ENCODE measurements at regions not wholly inside any gene's neighbourhood (a gene's known extent, or its start where the extent isn't known, plus 50 kb on each side); places are given as distances from the start of the nearest gene placed in this dataset.

DNA sequence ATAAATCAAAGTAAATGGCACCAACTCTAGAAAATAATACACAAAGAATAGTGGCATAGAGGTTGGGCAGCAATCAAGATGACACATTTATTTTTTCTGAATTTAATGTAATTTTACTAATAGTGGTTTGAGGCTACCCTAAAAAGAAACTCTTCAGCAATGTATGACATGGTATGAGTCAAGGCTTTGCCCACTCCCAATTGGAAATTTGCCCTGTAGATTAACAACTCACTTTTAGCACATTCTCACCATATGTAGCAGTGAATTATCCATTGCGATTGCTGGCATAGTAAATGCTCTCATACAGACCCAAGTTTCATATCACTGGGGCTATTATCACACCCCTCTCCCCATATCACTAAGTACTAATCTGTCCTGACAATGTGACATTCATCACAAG is 832.1 kb upstream of the ZNF608 start:
- intact Hi-C loops (cut with DNase I): loop anchor here (10.0 kb wide), 1 partner anchor 74 kb away; no protein-coding TSS in a partner anchor
- no peak for DNase-seq

DNA sequence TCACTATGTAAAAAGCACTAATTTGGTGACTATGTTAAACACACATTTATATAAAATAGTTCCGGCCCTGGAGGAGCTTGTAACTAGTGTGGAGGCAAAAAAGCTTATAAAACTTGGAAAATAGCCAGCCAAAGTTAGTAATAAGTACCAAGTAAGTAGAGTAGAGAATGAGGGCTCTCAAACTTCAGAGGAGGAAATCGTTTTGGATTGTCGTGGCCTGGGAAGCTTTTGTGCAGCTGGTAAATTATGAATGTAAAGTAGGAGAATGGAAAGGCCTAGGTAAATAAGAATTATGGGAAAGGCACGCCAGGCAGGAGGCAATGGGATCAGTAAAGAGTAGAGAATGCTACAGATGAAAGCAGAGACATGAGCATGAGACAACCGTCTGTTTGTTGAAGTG is 832.7 kb upstream of the ZNF608 start:
- intact Hi-C loops (cut with DNase I): loop anchor here (10.0 kb wide), 1 partner anchor 74 kb away; no protein-coding TSS in a partner anchor
- DNase-seq: no peak

DNA sequence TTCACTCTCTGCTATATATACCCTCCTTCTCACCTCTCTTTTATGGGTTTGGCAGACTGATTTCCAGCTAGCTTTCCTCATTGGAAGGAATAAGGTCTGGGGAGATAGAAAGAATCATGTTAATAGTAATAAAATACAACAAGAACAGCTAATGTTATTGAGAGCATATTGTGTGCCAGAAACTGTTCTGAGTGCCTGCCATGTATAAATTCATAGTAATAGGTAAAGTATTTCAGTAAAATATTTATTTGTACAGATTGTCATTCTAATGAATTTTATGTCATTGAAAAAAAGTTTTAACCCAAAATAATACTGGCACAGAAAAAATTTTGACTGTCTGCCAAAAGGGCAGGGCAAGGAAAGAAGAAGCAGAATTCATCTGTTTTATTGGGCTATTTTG is 834.9 kb upstream of the ZNF608 start:
- DNase-seq: no peak

DNA sequence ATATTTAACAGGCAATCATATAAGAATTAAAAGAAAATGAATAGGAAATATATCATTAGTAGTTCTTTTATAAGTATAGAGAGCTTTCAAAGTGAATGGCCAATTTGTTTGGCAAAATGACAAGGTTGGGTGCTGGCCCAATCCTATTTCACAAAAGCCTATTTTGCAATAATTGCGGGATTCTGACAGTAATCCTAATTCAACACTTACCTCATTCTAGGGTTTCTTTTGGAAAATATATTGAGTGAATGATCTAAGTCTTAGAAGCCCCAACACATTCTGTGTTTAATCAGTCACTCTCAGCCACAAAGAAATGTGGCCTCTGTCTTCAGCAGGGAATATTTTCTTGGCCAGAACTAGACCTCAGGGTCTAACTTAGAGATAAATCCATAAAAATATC is 835.9 kb upstream of the ZNF608 start:
- DNase-seq: no peak
- intact Hi-C loops (cut with DNase I): loop anchor here (10.0 kb wide), 1 partner anchor 168 kb away; no protein-coding TSS in a partner anchor

More for the DNA sequence above, 834.9 kb upstream of the ZNF608 start:
- intact Hi-C loops (cut with DNase I): loop anchor here (10.0 kb wide), 1 partner anchor 167 kb away; no protein-coding TSS in a partner anchor

DNA sequence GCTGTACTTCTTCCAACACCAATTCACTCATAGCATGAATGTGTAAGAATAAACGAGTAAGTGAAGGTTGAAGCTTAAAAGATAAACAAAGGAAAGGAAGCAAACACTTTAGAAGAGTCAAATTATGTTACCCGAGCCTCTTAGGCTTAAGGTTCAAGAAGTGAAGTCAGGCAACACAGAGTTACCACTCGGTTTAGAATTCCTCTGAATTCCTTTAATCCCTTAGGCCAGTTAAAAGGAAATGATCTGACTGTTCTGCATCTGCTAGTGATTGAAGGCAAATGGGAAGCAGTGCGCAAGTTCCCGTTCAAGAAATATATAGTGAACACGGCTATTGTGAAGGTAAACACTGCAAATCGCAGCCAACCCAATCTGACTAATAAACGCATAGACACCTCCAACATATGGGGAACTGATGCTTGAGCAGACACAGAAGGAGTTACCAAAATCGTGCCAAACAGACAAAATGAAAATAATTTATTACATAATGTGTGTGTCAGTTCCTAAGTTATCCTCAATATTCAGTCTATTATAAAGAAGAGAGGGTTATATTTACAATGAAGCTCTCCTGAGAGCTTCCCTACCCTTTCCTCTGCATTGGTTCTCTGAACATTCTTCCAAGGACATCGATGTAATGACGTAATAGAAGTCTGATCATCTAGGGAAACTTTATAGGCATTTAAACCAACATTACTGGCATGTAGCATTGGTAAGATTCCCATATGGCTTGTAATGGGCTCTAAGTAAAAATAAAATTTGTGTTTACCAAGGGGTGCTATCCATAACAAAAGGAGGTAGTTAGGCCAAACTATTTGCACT is 837.1 kb upstream of the ZNF608 start:
- DNase-seq: no peak
- intact Hi-C loops (cut with DNase I): loop anchor here (10.0 kb wide), 1 partner anchor 169 kb away; no protein-coding TSS in a partner anchor

DNA sequence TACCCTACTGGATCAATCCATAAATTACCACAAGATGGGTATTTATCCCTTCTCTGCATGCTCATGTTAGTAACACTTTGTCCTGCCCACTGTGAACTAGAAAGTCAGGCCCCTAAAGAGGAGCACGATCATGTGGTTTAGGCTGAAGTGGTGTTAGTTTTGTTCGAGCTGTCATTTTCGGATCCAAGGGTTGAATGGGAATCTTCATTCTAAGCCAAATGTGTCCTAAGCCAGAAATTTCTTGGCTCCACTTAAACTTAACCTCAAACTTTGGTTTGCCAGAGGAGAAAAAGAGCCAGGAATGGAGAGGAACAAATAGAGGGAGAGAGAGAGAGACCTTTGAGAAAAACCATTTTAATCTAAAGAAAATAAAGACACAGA is 837.7 kb upstream of the ZNF608 start:
- DNase-seq: peak in 6 of 42 donors; percentile 9 to 46 (median 34)
- intact Hi-C loops (cut with DNase I): loop anchor here (10.0 kb wide), 1 partner anchor 169 kb away; no protein-coding TSS in a partner anchor

DNA sequence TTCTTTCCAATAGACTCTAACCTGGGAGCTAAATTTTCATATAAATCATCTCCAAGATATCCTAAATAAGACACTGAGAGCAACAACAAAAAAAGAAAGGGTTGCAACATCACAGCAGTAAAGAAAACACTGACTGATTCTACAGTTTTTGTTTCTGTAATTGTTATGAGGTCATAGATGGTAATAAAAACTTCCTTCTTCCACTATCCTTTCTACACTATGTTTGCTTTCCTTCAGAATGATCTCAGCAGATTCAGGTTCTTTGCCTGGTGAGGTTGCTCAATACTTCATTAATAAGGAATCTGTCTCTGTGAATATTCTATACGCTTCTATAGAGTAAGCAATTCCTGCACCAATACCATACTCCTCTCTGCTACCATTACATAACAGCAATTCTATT is 835.6 kb upstream of the GRAMD2B start:
- DNase-seq: no peak
- intact Hi-C loops (cut with DNase I): loop anchor here (10.0 kb wide), 1 partner anchor 173 kb away; no protein-coding TSS in a partner anchor

DNA sequence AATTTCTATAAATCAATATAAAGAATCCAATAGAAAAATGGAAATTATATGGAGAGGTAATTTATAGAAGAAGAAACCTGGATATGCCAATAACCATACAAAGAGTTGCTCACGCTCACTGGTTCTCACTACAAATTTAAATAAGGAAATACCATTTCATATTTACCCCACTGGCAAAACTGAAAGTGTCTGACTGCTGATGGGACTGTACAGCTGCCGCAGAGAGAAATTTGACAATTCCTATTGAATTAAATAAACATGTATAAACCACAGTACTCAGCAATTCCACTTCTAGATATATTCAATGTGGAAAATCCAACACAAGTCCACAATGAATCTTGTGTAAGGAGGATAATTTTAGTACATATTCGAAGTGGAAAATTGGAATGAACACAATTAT is 830.4 kb upstream of the GRAMD2B start:
- intact Hi-C loops (cut with DNase I): no loop called here
- no peak for DNase-seq

DNA sequence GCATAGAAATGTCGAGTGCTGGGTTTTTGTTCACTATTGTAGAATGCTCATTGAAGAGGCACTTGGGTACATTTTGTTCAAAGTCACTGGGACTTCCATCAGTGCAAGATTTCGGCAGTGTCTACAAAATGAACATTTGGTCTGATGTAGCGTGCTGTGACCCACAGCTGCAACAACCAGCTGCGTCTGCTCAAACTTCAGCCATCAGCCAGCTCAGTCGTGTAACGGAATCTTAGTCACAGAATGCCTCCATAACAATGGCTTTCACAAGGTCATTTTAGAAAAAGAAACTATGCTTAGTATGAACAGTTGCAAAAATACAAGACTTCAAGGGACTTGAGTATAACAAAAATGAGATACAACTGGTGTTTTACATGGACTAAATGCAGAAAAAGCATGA is 828.1 kb upstream of the GRAMD2B start:
- peak in 41 of 42 donors; percentile 28 to 82 (median 57) for DNase-seq
- intact Hi-C loops (cut with DNase I): no loop called here

DNA sequence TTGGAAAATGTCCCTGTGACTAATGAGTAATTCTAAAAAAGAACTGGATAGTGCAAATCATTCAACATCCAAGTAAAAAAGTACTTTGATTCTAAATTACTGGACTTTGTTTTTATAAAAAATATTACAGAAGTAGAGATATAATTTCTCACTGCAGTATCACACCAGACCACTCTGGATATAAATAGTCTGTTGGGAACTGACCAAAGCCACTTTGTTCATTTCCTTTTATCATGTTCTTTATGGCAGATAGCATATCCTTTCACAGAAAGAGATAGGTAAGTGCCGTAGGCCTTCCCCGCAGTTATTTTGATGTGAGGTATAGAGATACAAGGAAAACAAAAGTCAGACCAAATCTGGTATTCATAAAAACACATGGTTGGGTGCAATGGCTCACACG is 827.4 kb upstream of the GRAMD2B start:
- DNase-seq: no peak
- intact Hi-C loops (cut with DNase I): no loop called here

DNA sequence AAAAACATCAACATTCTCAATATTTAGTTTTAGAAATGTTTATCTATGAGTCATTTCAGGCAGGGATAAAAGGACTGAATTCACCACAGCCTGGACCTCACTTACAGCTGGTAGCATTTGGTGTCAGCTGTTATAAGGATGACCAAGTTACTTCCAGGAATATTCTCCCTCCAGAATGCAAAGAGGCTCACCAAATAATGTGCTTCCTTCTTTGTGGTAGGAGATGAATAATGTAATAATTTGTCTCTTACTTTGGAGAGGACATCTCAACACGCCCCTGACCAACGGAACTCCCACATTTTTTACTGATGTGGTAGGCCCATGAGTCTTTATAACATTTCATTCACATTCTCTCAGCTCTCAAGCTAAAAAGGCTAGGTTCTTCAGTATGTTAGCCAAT is 825.9 kb upstream of the GRAMD2B start:
- DNase-seq: no peak
- intact Hi-C loops (cut with DNase I): no loop called here

DNA sequence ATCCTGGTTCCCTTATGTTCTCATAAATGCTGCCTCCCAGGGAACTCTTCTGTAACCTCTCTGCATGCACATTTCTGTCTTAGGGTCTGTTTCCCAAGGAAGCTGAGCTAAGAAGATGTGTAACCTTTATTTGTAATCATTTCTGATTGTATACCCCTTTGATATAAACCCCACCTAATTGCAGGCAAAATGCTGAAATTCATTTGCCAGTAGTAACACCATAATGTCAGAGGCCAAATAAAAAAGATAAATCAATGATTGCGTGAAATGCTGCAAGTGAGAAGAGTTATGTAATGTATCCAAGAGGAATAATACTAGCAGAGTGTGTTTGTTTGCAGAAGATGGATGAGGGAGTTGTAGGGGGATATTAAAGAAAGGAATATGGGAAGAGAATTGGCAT is 822.6 kb upstream of the GRAMD2B start:
- intact Hi-C loops (cut with DNase I): no loop called here
- DNase-seq: no peak

DNA sequence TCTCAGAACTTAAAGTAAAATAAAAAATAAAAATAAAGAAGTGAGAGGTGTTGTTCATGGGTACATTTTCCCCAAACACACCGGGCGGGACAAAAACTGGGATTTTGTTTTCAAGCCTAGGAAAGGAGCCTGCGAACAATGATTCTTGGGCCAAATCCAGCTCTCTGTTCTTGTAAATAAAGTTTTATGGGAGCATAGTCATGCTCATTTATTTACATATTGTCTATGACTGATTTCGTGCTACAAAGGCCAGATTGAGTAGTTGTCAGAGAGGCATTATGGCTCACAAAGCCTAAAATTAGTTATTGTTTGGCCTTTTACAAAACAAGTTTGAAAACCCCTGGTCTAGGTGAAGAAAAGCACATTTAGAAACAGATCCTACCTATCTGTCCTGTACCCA is 821.0 kb upstream of the GRAMD2B start:
- intact Hi-C loops (cut with DNase I): no loop called here
- no peak for DNase-seq

DNA sequence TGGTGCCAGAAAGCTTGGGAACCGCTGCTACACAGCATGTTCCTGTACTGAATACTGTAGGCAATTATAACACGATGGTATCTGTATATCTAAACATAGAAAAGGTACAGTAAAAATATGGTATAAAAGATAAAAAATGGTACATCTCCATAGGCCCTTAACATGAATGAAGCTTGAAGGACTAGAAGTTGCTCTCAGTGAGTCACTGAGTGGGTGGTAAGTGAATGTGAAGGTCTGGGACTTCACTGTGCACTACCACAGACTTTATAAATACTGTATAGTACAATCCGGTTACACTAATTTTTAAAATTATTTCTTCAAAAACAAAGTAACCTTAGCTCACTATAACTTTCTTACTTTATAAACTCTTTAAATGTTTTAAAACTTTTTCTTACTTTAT is 819.9 kb upstream of the GRAMD2B start:
- DNase-seq: no peak
- intact Hi-C loops (cut with DNase I): no loop called here

DNA sequence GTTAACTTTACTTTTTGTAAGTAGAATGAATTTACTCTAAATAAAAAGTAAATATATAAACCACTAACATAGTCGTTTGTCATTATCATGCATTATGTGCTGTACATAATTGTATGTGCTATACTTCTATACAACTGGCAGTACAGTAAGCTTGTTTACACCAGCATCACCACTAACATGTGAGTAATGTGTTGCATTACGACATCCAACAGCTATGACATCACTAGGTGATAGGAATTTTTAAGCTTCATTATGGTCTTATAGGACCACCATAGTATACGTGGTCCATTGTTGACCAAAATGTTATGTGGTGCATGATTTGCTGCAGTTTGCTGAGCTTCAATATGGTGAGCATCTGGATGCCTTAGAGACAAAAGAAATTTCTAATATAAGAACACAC is 819.1 kb upstream of the GRAMD2B start:
- intact Hi-C loops (cut with DNase I): no loop called here
- DNase-seq: no peak

DNA sequence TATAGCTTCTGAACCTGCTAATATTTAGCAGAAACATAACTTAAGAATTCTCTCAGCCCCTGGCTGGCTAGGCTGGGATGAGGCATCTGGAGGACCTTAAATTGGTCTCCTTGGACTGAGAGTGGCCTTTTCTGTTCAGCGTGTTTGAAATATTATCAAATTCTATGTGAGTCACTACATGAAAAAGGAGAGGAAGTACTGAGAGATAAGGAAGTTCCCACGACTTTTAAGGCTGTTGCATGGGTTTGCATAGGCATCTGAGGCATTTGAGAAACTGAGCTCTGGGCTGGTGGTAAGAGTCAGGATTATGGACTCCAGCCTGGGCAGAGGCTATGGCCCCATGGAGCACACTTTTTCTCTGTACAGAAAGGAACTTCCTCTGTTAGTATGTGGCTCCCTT is 816.2 kb upstream of the GRAMD2B start:
- no peak for DNase-seq
- intact Hi-C loops (cut with DNase I): no loop called here

DNA sequence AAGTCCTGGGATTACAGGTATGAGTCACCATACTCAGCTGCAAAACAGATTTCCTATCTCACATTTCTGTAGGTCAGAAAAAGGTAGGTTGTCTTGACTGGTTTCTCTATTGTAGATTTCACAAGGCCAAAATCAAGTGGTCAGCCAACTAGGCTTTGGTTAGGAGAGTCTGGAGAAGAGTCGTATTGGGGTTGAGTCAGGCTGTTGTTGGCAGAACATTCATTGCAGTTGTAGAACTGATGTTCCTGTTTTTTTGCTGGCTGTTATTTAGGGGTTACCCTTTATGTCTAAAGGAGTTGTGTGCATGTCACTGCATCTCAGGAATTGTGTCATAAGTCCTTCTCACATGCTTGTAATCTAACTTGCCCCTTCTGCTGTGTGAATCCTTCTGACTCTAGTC is 814.2 kb upstream of the GRAMD2B start:
- intact Hi-C loops (cut with DNase I): no loop called here
- DNase-seq: no peak

DNA sequence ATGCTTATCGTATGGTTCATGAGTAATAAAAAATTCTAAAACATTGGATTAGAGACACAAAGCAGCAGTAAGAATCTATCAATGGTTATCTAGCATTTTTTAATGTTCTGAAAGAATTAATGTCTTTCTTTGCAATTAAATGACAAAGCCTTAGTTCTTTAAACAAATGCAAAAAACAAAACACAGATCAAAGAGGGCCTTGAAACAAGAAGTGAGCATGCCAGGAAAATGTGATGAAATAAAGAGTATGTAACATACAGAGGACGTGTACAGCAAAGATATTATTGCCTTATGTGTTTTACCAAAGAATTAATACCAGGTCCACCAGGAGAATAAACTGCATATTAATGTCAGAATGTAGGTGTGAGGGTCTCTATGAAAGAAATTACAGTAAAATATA is 812.3 kb upstream of the GRAMD2B start:
- intact Hi-C loops (cut with DNase I): no loop called here
- no peak for DNase-seq

DNA sequence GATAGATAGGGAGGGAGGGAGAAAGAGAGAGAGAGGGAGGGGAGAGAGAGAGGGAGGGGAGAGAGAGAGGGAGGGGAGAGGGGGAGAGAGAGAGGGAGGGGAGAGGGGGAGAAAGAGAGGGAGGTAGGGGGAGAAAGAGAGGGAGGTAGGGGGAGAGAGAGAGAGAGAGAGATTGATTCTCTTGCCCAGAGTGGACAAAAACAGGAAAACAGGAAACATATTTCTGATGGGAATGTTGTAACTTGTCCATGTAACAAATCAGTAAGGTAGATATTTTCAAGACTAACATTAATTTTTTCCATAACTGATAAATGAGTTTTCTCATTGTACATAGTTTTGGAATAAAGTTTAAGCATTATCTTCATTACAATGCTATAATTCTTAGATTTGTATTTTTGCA is 811.7 kb upstream of the GRAMD2B start:
- DNase-seq: no peak

DNA sequence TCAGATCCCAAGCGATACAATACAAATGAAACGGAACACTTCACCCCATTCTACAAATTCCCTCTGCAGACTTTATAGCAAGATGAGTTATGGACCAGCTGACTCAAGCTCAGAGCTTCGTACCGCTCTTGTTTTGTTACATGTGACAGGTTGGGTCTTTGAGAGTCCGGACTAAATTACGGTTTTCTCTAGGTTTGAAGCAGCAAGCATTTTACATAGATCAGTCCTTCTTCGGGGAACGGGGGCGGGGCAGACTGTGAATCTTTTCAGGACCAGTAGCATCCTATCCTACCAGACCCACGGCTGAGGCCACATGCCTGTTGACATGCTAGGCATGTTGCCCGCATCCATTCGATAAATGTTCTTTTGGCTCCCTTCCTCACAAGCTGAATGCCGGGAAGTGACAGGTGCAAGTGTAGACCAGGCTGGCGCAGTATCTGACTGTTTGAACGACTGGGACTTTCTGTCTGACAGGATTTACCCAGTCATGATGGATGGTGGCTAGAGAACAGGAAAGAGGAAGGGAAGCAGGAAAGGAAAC is 811.0 kb upstream of the GRAMD2B start:
- DNase-seq: peak in 40 of 42 donors; percentile 8 to 78 (median 41)
- intact Hi-C loops (cut with DNase I): no loop called here

More for the DNA sequence above, 811.7 kb upstream of the GRAMD2B start:
- intact Hi-C loops (cut with DNase I): no loop called here

DNA sequence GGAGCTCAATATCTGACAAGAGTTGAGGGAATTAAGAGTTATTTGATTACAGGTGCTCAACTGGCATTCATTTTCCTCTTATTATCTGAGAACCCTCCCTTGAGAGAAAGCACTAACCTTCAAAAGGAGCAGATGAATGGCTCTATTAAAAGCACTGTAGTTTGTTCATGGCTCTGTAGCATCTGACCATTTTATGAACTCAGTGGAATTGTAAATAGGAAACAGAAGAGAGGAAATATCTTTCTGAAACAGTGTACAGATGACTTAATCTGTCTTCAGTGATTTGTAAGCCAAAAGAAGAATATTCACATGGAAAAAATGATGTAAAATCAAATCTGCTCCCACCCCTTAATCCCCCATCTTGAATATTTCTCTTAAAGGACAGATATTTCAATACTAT is 810.4 kb upstream of the GRAMD2B start:
- intact Hi-C loops (cut with DNase I): no loop called here
- no peak for DNase-seq

Data from head of caudate nucleus (tissue), 42 donors.